WTC11 (cell line): ENCODE measurements at regions not wholly inside any gene's neighbourhood (a gene's known extent, or its start where the extent isn't known, plus 50 kb on each side); places are given as distances from the start of the nearest gene placed in this dataset.
"Not testable (repeated sequence)": the region's sequence is repeated elsewhere in the genome, so short reads cannot be mapped to it uniquely, and the experiment has no call there.

Experiments
- ATAC-seq: fragments of 200-7000 bp; cut with Tn5 transposase; 2 replicates; pipeline ENCODE4 v1.10.0; 2021; ENCODE audit warnings: mild to moderate bottlenecking, moderate library complexity
- CTCF ChIA-PET: fragments of 300-600 bp; sonication (Branson Sonifier 250); formaldehyde crosslinking; loops from one replicate; lab custom pipeline; 2021; ENCODE audit warnings: antibody characterized with exemption; lab: Charles Lee
- POLR2A ChIA-PET: fragments of 350-600 bp; sonication (Branson Sonifier 250); formaldehyde crosslinking; loops from one replicate; lab custom pipeline; 2021; ENCODE audit warnings: antibody characterized with exemption; lab: Charles Lee
- DNase-seq: peaks from one replicate; pipeline ENCODE4 v3.0.0; 2021; ENCODE audit warnings: low spot score
- H3K27ac Mint-ChIP-seq: 2 replicates; pipeline ENCODE4 v1.8.0; 2021; ENCODE audit warnings: mixed read lengths
- H3K27me3 Mint-ChIP-seq: 2 replicates; pipeline ENCODE4 v1.8.0; 2021; ENCODE audit warnings: low read depth, mild to moderate bottlenecking, moderate library complexity, mixed read lengths
- H3K36me3 Mint-ChIP-seq: 2 replicates; pipeline ENCODE4 v1.8.0; 2021; ENCODE audit warnings: mixed read lengths
- H3K4me1 Mint-ChIP-seq: 2 replicates; pipeline ENCODE4 v1.8.0; 2022; ENCODE audit warnings: mixed read lengths
- H3K4me3 Mint-ChIP-seq: 2 replicates; pipeline ENCODE4 v1.8.0; 2021; ENCODE audit warnings: mild to moderate bottlenecking, moderate library complexity, mixed read lengths
- H3K9me3 Mint-ChIP-seq: 2 replicates; pipeline ENCODE4 v1.8.0; 2021; ENCODE audit warnings: mixed read lengths
- CBFB ChIP-seq: sonication (generic); formaldehyde crosslinking; IDR thresholded peaks from 2 replicates; pipeline ENCODE4 v1.8.1; 2022; ENCODE audit warnings: mild to moderate bottlenecking, low read depth, missing genetic modification reagents
- CREB1 ChIP-seq: sonication (generic); formaldehyde crosslinking; IDR thresholded peaks from 2 replicates; pipeline ENCODE4 v1.8.0; 2023; ENCODE audit warnings: mild to moderate bottlenecking, missing genetic modification reagents
- EMX1 ChIP-seq: fragments of 250-450 bp; sonication (Bioruptor Pico); IDR thresholded peaks from 2 replicates; pipeline ENCODE4 v1.8.0; 2021; ENCODE audit warnings: mild to moderate bottlenecking
- ESRRA ChIP-seq: sonication (generic); formaldehyde crosslinking; IDR thresholded peaks from 2 replicates; pipeline ENCODE4 v1.8.1; 2022; ENCODE audit warnings: mild to moderate bottlenecking, missing genetic modification reagents, borderline replicate concordance
- ETV6 ChIP-seq: sonication (generic); formaldehyde crosslinking; IDR thresholded peaks from 2 replicates; pipeline ENCODE4 v1.8.1; 2022; ENCODE audit warnings: mild to moderate bottlenecking, missing genetic modification reagents
- FOXP4 ChIP-seq: sonication (generic); formaldehyde crosslinking; IDR thresholded peaks from 2 replicates; pipeline ENCODE4 v1.8.0; 2022; ENCODE audit warnings: mild to moderate bottlenecking, missing genetic modification reagents
- GRHL2 ChIP-seq: fragments of 250-450 bp; sonication (Bioruptor Pico); IDR thresholded peaks from 2 replicates; pipeline ENCODE4 v1.8.0; 2022; ENCODE audit warnings: mild to moderate bottlenecking, moderate library complexity; ENCODE audit not compliant: insufficient replicate concordance, severe bottlenecking
- MYBL2 ChIP-seq: sonication (generic); formaldehyde crosslinking; IDR thresholded peaks from 2 replicates; pipeline ENCODE4 v1.8.1; 2023; ENCODE audit warnings: mild to moderate bottlenecking, moderate library complexity, missing genetic modification reagents
- NFYB ChIP-seq: sonication (generic); formaldehyde crosslinking; conservative IDR thresholded peaks from 2 replicates; pipeline ENCODE4 v1.8.0; 2022; ENCODE audit warnings: low read depth, missing genetic modification reagents
- NR2C2 ChIP-seq: sonication (generic); formaldehyde crosslinking; IDR thresholded peaks from 2 replicates; pipeline ENCODE4 v1.8.0; 2022; ENCODE audit warnings: mild to moderate bottlenecking, missing genetic modification reagents
- STAT6 ChIP-seq: sonication (generic); formaldehyde crosslinking; conservative IDR thresholded peaks from 2 replicates; pipeline ENCODE4 v1.8.1; 2023; ENCODE audit warnings: mild to moderate bottlenecking, low read depth, missing genetic modification reagents, moderate library complexity
- TCF7 ChIP-seq: sonication (generic); formaldehyde crosslinking; IDR thresholded peaks from 2 replicates; pipeline ENCODE4 v1.8.0; 2022; ENCODE audit warnings: mild to moderate bottlenecking, low read depth, missing genetic modification reagents, moderate library complexity
- ZMAT4 ChIP-seq: fragments of 250-450 bp; sonication (Bioruptor Pico); IDR thresholded peaks from 2 replicates; pipeline ENCODE4 v1.9.0; 2021; ENCODE audit warnings: mild to moderate bottlenecking
- ZNF232 ChIP-seq: sonication (generic); formaldehyde crosslinking; IDR thresholded peaks from 2 replicates; pipeline ENCODE4 v1.8.0; 2022; ENCODE audit warnings: mild to moderate bottlenecking, missing genetic modification reagents
- ZNF317 ChIP-seq: sonication (generic); formaldehyde crosslinking; IDR thresholded peaks from 2 replicates; pipeline ENCODE4 v1.8.1; 2023; ENCODE audit warnings: low read depth, mild to moderate bottlenecking, moderate library complexity, missing genetic modification reagents, borderline replicate concordance
- ZNF423 ChIP-seq: fragments of 250-450 bp; sonication (Bioruptor Pico); IDR thresholded peaks from 2 replicates; pipeline ENCODE4 v2.1.2; 2022; ENCODE audit warnings: mild to moderate bottlenecking, moderate library complexity
- ZSCAN18 ChIP-seq: fragments of 250-450 bp; sonication (Bioruptor Pico); IDR thresholded peaks from 2 replicates; pipeline ENCODE4 v2.1.2; 2022; ENCODE audit warnings: mild to moderate bottlenecking, moderate library complexity
- TF ChIP-seq, protein P1 (sequence below): sonication (generic); formaldehyde crosslinking; IDR thresholded peaks from 2 replicates; pipeline ENCODE4 v1.8.0; 2022; ENCODE audit warnings: mild to moderate bottlenecking, missing genetic modification reagents
- TF ChIP-seq, protein P2 (sequence below): sonication (generic); formaldehyde crosslinking; conservative IDR thresholded peaks from 2 replicates; pipeline ENCODE4 v1.8.1; 2022; ENCODE audit warnings: mild to moderate bottlenecking, missing genetic modification reagents
- TF ChIP-seq, protein P3 (sequence below): fragments of 250-450 bp; sonication (Bioruptor Pico); IDR thresholded peaks from 2 replicates; pipeline ENCODE4 v1.9.0; 2021; ENCODE audit warnings: mild to moderate bottlenecking

GRCh38 chr10:121380211-121380610 is 218.0 kb downstream of the FGFR2 start:
- peaks cover 32% of the 10 kb centered on the region for H3K9me3 Mint-ChIP-seq
- POLR2A ChIA-PET = no interaction called here
- CTCF ChIA-PET = no interaction called here

GRCh38 chr10:121382029-121382520 is 216.2 kb downstream of the FGFR2 start:
- POLR2A ChIA-PET, H3K4me3 Mint-ChIP-seq, H3K27ac Mint-ChIP-seq, CTCF ChIA-PET, DNase-seq, ATAC-seq, H3K4me1 Mint-ChIP-seq, H3K27me3 Mint-ChIP-seq: not testable (repeated sequence)
- peaks cover 45% of the 10 kb centered on the region for H3K9me3 Mint-ChIP-seq
- H3K36me3 Mint-ChIP-seq = peaks cover 21% of the 10 kb centered on the region

More at GRCh38 chr10:121380211-121380610, 218.0 kb downstream of the FGFR2 start:
- Mint-ChIP-seq H3K27me3 (no peaks in the 10 kb centered on the region; the same call in 1 of the 2 replicates), H3K36me3 (peaks cover 21% of the 10 kb centered on the region), H3K27ac (no peak overlapping the region), H3K4me3 (no peak overlapping the region), H3K4me1 (no peaks in the 10 kb centered on the region)
- DNase-seq (no peak), ATAC-seq (no peak)
- TF ChIP-seq CBFB (CRISPR knock-in tag) = no peak
- no peak for TF ChIP-seq MYBL2 (CRISPR knock-in tag)
- TF ChIP-seq ZNF317 (CRISPR knock-in tag) = no peak
- no peak for TF ChIP-seq ETV6
- TF ChIP-seq ZNF423 (CRISPR knock-in tag) = no peak
- TF ChIP-seq TCF7 = no peak
- no peak for TF ChIP-seq ZNF232
- no peak for TF ChIP-seq ESRRA (CRISPR knock-in tag)
- no peak for TF ChIP-seq CREB1 (CRISPR knock-in tag)
- TF ChIP-seq, protein P1, sequence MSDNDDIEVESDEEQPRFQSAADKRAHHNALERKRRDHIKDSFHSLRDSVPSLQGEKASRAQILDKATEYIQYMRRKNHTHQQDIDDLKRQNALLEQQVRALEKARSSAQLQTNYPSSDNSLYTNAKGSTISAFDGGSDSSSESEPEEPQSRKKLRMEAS (CRISPR knock-in tag) = no peak
- TF ChIP-seq, protein P2, sequence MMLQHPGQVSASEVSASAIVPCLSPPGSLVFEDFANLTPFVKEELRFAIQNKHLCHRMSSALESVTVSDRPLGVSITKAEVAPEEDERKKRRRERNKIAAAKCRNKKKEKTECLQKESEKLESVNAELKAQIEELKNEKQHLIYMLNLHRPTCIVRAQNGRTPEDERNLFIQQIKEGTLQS (CRISPR knock-in tag) = no peak
- no peak for TF ChIP-seq NFYB (CRISPR knock-in tag)
- TF ChIP-seq NR2C2 (CRISPR knock-in tag) = no peak
- TF ChIP-seq ZMAT4 (CRISPR knock-in tag) = no peak
- no peak for TF ChIP-seq GRHL2 (CRISPR knock-in tag)
- no peak for TF ChIP-seq FOXP4

DNA sequence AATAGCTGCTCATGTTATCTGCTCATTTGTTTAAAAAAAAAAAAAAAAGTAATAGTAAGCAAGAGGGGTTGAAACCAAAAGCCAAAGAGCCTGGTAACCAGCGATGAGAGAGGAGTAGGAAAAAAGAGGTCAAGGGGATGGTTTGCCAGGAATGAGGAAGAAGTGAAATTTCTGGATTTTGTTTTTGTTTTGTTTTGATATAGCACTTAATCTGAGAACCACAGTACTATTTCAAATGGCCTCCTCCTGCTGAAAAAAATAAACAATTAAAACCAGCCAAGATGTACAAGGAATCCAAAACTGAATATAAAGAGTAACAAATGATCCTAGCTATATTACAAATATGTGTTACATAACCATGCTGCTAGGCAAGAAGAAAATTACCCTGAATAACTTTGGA is 213.1 kb downstream of the FGFR2 start:
- DNase-seq = no peak
- Mint-ChIP-seq H3K27ac (no peak overlapping the region), H3K4me3 (no peak overlapping the region), H3K9me3 (peaks cover 45% of the 10 kb centered on the region), H3K27me3 (no peaks in the 10 kb centered on the region; the same call in 1 of the 2 replicates), H3K4me1 (no peaks in the 10 kb centered on the region), H3K36me3 (peaks cover 21% of the 10 kb centered on the region)
- CTCF ChIA-PET = no interaction called here
- ATAC-seq = no peak
- POLR2A ChIA-PET = no interaction called here
- no peak for TF ChIP-seq STAT6 (CRISPR knock-in tag)
- no peak for TF ChIP-seq FOXP4
- TF ChIP-seq EMX1 (CRISPR knock-in tag) = no peak
- TF ChIP-seq, protein P3, sequence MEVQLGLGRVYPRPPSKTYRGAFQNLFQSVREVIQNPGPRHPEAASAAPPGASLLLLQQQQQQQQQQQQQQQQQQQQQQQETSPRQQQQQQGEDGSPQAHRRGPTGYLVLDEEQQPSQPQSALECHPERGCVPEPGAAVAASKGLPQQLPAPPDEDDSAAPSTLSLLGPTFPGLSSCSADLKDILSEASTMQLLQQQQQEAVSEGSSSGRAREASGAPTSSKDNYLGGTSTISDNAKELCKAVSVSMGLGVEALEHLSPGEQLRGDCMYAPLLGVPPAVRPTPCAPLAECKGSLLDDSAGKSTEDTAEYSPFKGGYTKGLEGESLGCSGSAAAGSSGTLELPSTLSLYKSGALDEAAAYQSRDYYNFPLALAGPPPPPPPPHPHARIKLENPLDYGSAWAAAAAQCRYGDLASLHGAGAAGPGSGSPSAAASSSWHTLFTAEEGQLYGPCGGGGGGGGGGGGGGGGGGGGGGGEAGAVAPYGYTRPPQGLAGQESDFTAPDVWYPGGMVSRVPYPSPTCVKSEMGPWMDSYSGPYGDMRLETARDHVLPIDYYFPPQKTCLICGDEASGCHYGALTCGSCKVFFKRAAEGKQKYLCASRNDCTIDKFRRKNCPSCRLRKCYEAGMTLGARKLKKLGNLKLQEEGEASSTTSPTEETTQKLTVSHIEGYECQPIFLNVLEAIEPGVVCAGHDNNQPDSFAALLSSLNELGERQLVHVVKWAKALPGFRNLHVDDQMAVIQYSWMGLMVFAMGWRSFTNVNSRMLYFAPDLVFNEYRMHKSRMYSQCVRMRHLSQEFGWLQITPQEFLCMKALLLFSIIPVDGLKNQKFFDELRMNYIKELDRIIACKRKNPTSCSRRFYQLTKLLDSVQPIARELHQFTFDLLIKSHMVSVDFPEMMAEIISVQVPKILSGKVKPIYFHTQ = no peak
- no peak for TF ChIP-seq ZSCAN18
